PFSK-1 (cell line): ENCODE measurements at regions not wholly inside any gene's neighbourhood (a gene's known extent, or its start where the extent isn't known, plus 50 kb on each side); places are given as distances from the start of the nearest gene placed in this dataset.

Experiments
- FOXP2 ChIP-seq: optimal IDR thresholded peaks from 2 replicates; pipeline ENCODE3; 2011; ENCODE audit warnings: borderline replicate concordance, control low read depth, inconsistent platforms; ENCODE audit not compliant: insufficient read depth; ENCODE audit errors: extremely low read length, extremely low read depth
- POLR2AphosphoS5 ChIP-seq: IDR thresholded peaks from 2 replicates; pipeline ENCODE4 v1.6.1; 2012; ENCODE audit warnings: low read depth, mild to moderate bottlenecking, control low read depth, low read length, moderate library complexity
- SIN3A ChIP-seq: IDR thresholded peaks from 2 replicates; pipeline ENCODE4 v1.6.1; 2012; ENCODE audit warnings: mild to moderate bottlenecking, low read length, moderate library complexity, borderline replicate concordance; ENCODE audit not compliant: insufficient read depth
- TAF1 ChIP-seq: IDR thresholded peaks from 2 replicates; pipeline ENCODE4 v1.6.1; 2012; ENCODE audit warnings: low read length, control low read depth, borderline replicate concordance; ENCODE audit not compliant: insufficient read depth
- TF ChIP-seq, protein P1 (sequence below), 2 experiments: IDR thresholded peaks; 2 replicates each; pipeline versions ENCODE4 v1.6.1 to v1.8.0; 2011 to 2012; ENCODE audit warnings: low read depth in 2 of 2, low read length in 2 of 2, control low read depth in 1 of 2, inconsistent platforms in 1 of 2, mild to moderate bottlenecking in 1 of 2, moderate library complexity in 1 of 2; ENCODE audit not compliant: insufficient read depth in 1 of 2

DNA sequence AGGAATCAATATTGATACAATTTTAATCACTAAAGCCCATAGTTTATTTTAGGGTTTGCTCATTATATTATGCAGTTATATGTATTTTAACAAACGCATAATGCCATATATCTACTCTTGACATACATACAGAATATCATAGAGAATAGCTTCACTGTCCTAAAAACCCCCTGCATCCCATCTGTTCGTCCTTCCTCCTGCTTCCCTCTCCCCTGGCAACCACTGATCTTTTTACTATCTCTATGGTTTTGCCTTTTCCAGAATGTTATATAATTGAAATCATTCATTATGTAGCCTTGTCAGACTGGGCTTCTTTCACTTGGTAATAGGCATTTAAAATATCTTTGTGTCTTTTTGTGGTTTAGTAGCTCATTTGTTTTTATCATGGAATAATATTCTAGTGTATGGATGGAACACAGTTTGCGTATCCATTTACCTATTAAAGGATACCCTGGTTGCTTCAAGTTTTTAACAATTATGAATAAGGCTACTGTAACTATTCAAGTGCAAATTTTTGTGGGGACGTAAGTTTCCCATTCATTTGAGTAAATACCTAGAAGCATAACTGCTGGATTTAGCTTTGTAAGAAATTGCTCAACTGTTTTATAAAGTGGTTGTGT, 801.6 kb upstream of the GCFC2 start:
- TF ChIP-seq TAF1 (no peak), POLR2AphosphoS5 (no peak), FOXP2 (no peak), SIN3A (no peak)
- TF ChIP-seq, protein P1, sequence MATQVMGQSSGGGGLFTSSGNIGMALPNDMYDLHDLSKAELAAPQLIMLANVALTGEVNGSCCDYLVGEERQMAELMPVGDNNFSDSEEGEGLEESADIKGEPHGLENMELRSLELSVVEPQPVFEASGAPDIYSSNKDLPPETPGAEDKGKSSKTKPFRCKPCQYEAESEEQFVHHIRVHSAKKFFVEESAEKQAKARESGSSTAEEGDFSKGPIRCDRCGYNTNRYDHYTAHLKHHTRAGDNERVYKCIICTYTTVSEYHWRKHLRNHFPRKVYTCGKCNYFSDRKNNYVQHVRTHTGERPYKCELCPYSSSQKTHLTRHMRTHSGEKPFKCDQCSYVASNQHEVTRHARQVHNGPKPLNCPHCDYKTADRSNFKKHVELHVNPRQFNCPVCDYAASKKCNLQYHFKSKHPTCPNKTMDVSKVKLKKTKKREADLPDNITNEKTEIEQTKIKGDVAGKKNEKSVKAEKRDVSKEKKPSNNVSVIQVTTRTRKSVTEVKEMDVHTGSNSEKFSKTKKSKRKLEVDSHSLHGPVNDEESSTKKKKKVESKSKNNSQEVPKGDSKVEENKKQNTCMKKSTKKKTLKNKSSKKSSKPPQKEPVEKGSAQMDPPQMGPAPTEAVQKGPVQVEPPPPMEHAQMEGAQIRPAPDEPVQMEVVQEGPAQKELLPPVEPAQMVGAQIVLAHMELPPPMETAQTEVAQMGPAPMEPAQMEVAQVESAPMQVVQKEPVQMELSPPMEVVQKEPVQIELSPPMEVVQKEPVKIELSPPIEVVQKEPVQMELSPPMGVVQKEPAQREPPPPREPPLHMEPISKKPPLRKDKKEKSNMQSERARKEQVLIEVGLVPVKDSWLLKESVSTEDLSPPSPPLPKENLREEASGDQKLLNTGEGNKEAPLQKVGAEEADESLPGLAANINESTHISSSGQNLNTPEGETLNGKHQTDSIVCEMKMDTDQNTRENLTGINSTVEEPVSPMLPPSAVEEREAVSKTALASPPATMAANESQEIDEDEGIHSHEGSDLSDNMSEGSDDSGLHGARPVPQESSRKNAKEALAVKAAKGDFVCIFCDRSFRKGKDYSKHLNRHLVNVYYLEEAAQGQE (IDR thresholded peaks at IDR 0.05; ENCODE audit: insufficient read depth in 1 of 2, low read depth in 2 of 2, low read length in 2 of 2), result no peak

DNA sequence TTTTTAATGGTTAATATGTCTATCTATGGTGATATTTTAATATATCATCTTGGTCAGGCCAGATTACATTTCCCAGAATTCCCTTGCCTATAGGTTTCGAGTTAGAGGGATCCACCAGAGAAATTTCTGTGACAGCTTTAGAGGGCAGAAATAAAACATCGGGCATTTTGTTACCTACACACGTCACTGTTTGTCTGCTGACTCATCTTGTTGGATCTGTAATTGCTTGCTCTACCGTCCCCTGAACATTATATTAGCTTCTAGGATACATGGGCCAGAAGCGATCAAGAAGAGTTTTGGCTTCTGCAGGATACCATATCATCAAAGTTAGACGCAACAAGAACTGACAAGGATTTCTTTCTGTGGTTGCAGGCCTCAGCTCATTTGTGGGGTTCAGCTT, 795.8 kb upstream of the GCFC2 start:
- TF ChIP-seq SIN3A (no peak), TAF1 (no peak), POLR2AphosphoS5 (no peak), FOXP2 (no peak)
- TF ChIP-seq, protein P1 (IDR thresholded peaks at IDR 0.05; ENCODE audit: insufficient read depth in 1 of 2, low read depth in 2 of 2, low read length in 2 of 2), result no peak

DNA sequence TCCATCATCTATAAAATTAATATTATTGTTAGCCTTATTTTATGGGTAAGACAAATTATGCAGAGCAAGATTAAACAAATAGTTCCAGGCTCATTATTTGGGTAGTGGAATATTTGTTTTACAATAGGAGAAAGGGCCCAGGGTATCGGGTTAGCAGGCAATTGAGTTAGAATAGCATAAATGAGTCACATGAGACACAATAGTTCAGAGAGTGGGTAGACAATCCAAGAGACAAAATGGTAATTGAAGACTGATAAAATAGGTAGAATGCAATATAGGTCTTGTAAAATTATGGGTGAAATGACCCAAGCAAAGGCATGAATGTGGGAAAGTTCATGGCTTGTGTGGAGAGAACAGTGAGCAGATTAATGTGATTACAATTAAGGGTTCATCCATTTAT, 790.9 kb upstream of the GCFC2 start:
- TF ChIP-seq, protein P1 (IDR thresholded peaks at IDR 0.05; ENCODE audit: insufficient read depth in 1 of 2, low read depth in 2 of 2, low read length in 2 of 2), result no peak
- TF ChIP-seq FOXP2 (no peak), SIN3A (no peak), TAF1 (no peak), POLR2AphosphoS5 (no peak)

DNA sequence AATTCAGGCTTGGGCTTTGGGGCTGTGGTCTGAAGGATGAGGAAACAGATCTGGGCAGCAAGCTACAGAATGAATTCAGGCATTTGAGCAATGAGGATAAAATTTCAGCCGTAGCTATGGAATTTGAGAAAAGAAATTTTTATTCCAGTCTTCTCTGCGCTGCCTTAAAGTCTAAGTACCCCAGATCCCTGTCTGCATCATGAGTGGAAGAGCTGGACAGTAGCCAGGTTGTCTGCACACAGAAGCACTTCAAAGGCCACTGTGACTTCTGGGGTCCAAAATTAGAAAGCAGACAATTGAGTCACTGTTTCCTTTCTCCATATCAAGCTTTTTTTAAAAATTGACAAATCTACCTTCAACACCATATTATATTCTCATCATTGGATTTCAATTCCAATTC, 787.6 kb upstream of the GCFC2 start:
- no peak for TF ChIP-seq POLR2AphosphoS5
- TF ChIP-seq FOXP2, result no peak
- TF ChIP-seq TAF1, result no peak
- TF ChIP-seq, protein P1 (IDR thresholded peaks at IDR 0.05; ENCODE audit: insufficient read depth in 1 of 2, low read depth in 2 of 2, low read length in 2 of 2), result no peak
- no peak for TF ChIP-seq SIN3A
